PC-3 (cell line): ENCODE measurements at regions not wholly inside any gene's neighbourhood (a gene's known extent, or its start where the extent isn't known, plus 50 kb on each side); places are given as distances from the start of the nearest gene placed in this dataset.

Source experiments
- CTCF ChIP-seq: fragments of 300-600 bp; sonication (generic); conservative IDR thresholded peaks from 2 replicates; pipeline ENCODE4 v1.5.1; 2017; ENCODE audit warnings: antibody characterized with exemption, low read depth, mild to moderate bottlenecking, low read length
- EZH2 ChIP-seq: fragments of 300-600 bp; sonication (generic); IDR thresholded peaks from one replicate; pipeline ENCODE4 v1.6.1; 2017; ENCODE audit warnings: antibody characterized with exemption, mild to moderate bottlenecking, low read length; ENCODE audit not compliant: unreplicated experiment
- EZH2phosphoT487 ChIP-seq: fragments of 300-600 bp; sonication (generic); IDR thresholded peaks from 2 replicates; pipeline ENCODE4 v1.6.1; 2018; ENCODE audit warnings: mild to moderate bottlenecking, antibody characterized with exemption, low read length, borderline replicate concordance

GRCh38 chr3:5059782-5060181, 62.3 kb upstream of the ARL8B start:
- TF ChIP-seq CTCF: no peak
- no peak for TF ChIP-seq EZH2phosphoT487
- no peak for TF ChIP-seq EZH2
